HG03095 (cell line): ENCODE measurements at regions not wholly inside any gene's neighbourhood (a gene's known extent, or its start where the extent isn't known, plus 50 kb on each side); places are given as distances from the start of the nearest gene placed in this dataset.

Source experiments
- ATAC-seq: cut with Tn5 transposase; IDR thresholded peaks from one replicate; pipeline ENCODE4 v1.9.1; 2021; ENCODE audit warnings: moderate library complexity; ENCODE audit not compliant: unreplicated experiment

DNA sequence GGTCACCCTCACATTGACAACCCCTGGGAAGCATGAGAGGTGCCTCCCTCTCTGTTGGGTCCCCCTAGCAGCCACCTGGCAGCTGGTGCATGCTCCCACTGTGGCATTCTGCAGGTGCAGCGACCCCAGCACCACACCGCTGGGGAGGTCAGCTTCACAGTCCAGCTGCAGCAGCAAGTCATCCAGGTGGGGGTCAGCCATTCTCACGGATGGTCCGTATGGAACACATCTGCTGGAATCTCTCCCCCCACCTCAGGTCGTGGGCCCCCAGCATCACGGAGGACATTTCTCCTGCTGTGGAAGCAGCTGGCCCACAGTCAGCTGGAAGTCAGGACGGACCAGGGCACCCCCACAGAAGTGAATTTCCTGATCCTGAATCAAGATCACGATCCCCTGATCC lies 201.3 kb downstream of the COG6 start:
- ATAC-seq = no peak

DNA sequence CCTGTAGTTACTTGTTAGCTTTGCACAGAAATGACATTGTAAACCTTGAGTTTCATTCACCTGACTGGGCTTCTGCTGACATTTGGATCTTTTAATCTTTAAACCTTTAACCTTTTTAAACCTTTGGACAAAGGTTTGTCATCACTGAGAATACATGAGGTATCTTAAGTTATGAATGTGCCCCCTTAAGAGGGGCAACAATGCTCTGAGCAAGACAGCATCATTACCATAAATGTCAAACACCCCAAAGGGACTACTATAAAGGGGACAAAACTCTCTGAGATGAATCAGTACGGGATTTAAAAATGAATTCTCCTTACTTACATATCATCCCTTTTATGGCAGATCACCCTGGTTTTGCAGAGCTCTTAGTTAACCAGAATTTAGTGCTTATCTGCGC lies 203.3 kb downstream of the COG6 start:
- no peak for ATAC-seq

DNA sequence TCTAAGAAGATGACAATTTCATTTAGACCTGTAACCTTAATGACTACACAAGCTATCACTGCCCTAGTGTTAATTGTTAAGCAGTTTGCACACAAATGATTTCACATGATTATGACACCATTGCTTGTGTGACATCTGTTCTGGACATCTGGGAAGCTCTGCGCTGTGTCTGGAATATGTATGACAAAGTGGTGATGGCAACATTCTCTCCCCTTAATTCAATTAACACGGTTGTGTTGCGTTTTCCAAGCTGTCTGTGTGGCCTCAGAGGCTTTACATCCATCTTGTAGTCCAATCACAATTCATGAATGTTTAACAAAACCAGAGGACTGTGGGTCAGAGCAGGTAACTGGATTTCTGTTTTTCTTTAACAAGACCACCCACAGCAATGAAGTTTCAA lies 204.4 kb downstream of the COG6 start:
- no peak for ATAC-seq

DNA sequence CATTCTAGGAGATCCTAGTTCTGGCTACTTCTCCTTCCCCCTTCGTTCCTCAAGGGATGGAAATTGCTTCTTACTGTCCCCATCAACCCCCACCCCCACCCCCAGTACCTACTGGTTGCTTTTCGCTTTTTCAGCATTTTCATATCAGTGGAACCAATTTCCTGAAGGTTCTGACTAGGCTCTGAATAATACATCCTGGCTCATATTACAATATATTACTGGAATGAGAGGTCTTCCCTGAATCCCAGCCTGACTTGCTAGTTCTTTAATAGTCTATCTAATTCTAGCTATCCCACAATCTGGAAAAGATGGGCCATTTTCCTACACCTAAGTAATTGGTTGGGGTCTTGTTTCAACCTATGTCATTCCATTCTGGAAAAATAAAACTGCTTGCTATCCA lies 207.4 kb downstream of the COG6 start:
- no peak for ATAC-seq

DNA sequence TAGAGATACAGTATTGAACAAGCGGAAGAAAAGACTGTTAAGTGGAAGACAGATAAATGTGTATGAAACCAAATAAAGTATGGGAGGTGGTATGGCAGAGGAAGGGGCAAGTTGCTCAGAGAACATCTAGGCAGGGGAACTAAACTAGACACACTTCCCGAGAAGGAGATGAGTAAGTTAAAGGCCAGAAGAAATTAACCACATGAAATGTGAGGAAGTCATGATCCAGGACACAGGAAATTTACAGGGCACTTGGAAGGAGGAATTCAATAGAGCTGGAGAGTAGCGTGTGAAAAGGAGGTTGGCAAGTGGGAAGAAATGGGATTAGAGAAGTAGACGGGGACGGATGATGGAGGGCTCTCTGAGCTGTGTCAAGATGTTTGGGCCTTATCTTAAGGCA lies 208.8 kb downstream of the COG6 start:
- no peak for ATAC-seq

DNA sequence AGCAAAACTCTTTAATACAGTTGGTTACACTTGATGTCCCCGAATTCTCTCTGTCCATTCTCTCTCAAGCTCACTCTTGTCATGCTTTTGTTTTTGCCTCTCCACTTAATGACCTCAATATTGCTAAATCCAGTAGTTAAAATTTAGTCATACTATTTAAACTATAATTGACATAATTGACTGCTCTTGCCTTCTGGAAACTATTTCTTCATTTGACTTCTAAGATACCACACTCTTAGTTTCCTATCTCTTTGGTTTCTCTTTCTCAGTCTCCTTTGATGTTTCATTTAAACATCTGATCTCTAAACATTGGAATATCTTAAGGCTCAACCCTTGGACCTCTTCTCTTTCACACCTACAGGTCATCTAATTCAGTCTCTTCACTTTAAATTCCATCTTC lies 211.3 kb downstream of the COG6 start:
- ATAC-seq = no peak

DNA sequence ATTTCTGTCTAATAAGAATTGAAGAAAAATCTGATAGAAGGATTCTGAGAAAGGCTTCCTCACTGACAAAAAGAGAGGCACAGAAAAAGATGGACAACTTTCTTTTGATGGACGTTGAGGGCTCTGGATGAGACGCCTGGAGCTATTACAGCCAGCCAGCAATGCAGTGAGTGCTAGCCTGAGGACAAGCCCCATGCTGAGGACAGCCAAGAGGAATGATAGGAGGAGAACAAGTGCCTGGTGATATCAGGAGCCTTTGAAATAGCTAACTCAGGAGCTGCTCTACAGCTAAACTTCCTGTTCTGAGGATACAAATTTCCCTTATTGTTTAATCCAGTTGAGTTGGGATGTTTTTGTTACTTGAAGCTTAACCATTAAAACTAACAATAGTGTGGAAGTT lies 212.3 kb downstream of the COG6 start:
- no peak for ATAC-seq

DNA sequence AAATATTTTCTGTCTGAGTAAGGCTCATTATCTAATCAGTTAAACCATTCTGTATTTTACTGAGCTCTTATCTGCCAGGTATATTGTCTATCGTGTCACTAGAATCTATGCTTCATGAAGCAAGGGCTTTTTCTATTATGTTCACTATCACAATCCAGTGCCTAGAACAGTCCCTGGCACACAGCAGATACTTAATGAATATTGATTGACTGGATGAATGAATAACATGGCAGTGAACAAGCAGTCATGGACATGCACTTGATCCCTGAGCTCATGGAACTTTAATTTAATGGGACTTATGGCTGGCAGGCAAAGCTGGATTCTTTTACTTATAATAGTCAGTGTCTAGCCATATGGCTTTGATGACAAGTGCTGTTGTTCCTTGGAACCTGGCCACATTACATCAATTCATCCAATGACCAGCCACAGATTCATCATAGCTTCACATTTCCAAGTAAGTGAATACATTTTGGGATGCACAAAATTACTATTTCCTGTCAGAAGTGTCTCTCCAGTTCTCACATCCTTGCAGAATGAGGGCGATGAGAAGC lies 214.8 kb downstream of the COG6 start:
- ATAC-seq = no peak

DNA sequence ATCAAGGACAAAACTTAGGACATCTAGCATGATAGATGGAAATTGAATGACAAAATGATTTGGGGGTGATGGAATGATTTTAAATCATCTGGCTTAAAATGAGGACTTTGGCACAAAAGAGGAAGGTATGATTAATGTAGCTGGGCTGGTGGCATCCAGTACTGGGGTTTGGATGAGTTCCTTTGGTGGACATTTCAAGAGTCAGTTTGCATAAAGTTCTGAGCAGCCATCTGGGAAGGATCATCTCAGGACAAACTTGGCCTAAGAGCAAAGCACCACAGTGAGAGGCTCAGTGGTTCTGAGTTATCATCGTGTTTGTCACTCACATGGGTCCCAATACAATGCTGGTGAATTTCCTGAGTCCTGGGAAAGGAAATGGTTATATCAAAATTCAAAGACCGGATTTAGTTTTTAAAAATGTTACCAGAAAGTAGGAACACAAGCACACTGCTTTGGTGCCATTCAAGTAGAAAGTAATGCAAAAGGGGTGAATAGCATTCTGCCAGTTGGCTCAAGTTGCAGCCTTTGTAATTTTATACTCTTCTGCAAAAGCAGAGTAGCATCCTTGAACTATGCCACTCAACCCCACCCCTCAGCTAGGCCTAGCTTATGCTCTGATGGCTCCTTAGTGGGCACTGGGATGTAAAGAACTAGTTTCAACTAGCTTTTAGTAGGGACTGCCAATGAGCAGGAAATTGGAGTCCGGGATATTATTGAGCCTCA lies 219.0 kb downstream of the COG6 start:
- no peak for ATAC-seq

DNA sequence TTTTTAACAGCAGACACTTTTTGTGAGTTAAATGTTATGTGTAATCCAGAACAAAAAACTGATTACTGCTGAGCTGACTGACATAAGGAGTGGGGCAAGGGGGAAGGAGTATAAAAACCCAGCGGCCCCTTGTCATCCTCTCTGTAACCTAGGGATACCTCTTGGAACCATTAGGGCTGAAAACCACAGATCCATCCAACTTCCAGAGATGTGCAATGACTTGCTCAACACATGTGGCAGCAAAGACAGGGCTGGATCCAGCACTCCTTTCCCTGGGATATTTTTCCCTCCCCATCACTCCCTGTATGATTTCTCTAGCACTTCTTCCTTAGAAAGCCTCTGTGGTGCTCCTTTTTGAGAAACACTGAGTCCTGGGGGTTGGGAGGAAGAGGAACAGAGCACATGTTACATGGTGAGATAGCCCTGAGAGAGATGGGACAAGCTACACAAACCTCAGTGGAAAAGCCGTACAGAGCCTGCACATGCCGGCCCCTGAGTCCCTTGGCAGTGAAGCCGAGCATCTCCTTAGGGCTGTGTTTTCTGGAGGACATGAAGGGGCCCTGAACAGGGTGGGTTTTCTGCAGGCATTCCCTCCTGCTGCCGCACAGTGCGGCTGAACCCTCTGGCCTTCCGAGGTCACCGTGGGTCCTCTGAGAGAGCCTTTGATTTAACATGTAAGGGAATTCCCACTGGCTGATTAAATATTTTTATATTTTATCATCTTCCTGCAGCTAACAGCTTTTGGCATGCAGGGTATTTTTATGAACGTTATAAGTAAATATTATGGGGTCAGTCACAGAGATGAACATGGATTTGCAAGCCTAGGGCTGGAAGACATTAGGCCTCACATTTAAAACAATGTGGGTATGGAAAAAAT lies 219.9 kb downstream of the COG6 start:
- ATAC-seq = no peak

DNA sequence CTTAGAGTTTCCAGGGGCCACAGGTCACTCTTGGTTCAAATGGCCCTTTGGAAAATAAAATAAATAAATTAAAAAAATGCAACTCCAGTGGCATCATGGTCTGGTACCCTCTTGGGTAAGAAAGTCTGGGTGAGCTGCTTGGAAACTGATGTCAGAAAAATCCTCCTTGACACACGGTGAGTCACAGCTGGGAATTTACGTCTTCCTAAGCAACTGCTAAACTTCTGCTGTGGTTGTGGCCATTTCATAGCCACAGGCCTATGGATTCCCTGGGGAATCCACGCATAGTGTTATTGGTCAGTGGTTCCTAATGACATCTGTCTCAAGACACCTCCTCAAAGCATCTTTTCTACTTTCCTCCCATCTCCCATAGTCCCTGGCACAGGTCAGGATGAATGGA lies 220.8 kb downstream of the COG6 start:
- ATAC-seq = no peak

DNA sequence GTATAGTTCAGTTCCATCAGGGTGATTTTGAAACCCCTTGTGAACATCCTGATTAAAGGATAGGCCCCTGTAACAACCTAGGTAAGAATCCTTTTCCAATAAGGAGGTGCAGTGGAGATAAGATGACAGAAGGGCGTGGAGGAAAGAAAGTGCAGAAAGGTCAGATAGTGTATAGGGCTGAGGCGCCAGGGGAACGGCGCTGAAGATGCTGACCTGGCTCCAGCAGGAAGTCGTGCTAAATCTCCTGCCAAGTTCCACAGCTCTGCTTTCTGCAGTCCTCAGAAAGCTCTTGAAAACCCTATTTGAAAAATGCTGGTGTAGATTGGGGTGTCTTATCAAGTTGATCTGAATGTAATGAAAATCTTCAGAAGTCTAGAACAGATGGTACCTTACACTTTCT lies 221.7 kb downstream of the COG6 start:
- ATAC-seq = no peak

DNA sequence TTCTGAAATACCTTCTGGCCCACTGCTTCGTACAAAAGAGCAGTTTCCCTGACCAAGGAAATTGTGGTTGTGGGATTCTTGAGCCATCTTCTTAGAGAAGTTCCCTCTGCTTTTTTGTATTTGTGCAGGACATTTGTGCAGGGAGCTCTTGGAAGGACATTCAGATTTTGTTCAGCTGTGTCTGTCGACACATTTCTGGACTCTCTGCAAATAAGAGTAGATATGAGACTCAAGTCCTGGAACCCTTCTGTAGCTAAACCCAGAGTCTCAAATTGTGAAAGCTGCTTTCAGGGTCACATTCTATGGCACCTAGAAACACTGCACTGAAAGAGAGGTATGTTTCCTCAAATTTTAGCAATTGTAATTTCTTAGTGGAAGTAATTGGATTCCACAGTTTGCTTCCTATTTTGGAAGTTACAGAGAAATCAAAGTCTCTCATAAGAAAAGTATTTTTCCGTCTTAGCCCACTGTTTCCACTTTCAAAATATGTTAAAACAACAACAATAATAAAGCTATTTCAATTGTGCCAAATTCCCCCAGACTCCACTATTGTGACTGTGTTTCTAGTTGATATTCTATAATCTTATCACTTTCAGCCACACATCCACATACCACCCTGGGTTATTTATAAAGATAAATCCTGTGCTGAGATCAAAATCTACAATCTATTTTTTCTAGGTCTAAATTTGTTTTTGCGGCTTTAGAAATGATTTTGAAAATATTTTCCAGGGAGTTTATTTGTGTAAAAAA lies 224.0 kb downstream of the COG6 start:
- ATAC-seq = no peak

DNA sequence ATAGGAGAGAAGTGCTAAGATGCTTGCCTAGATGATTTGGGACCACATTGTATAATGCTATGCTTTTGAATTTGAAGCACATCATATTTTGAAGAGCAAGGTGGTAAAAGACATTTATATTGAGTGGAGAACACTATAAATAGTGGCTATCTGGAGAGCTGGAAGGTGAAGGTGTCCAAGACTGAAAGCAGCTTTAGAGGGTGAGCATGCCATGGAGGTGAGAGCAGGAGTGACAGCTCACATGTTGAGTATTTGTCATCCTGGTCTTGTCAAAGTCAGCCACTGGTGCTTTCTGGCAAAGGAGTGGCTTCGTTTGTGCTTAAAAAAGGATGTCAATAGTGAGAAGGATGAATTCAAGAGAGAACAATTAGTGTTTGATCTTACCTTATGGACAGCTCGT lies 225.9 kb downstream of the COG6 start:
- ATAC-seq = no peak

DNA sequence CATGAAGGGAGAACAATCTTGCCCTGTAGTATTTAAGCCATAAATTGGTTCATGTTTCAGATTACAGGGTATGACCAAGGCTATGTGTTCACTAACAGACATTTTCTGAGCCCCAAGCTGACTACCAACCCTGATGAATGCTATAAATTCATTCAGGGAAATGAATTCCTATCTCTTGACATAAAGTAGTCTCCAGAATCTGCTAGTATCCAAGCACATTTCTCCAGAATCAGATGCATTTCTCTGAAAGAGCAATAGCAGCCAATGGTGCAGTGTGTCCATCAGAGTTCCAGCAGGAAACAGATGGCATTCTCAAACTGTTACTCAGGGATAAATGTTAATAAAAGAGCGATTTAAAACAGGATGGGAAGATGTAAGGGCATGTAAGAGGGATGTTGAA lies 226.4 kb downstream of the COG6 start:
- no peak for ATAC-seq

DNA sequence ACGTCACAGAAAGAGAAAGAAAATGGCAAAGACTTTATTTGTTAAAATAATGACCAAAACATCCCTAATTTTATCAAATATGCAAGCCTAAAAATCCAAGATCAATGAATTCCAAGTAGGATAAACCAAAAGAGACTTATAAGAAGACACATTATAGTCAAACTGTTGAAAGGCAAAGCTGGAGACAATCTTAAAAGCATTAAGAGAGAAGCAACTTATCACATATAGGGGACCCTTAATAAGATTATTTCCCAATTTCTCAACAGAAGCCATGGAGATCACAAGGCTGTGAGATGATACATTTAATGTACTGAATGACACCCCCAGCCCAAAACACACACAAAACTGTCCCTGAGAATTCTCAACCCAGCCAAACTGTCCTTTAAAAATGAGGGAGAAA lies 228.7 kb downstream of the COG6 start:
- no peak for ATAC-seq

DNA sequence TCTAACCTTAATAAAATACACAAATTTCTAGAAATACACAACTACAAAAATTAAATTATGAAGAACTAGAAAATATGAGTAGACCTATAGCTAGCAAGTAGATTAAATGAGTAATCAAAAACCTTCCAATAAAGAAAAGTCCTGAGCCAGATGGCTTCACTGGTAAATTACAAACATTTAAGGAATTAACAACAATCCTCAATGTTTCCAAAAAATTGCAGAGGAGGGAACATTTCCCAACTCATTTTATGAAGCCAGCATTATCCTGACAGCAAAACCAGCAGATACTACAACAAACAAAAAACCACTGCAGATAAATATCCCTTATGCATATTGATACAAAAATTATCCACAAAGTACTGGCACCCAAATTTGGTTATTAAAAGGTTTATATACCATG lies 230.9 kb downstream of the COG6 start:
- ATAC-seq = no peak

DNA sequence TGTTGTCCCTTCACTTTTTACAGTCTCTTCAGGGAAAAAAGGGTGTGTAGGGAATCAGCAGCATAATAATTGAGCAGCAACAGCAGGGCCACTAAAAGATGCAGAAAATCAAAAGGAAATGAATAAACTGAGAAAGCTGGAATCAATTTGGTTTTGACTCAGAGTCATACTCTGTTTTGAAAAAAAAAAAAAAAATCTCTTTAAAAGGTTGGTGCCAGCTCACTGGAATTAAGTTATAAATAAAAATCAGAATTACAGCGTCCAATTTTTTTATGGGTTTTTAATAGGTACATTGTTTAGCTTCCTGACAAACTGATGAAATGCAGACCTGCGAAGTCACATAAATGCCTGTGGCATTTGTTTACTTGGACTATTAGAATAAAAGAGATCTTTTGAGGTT lies 231.9 kb downstream of the COG6 start:
- no peak for ATAC-seq

DNA sequence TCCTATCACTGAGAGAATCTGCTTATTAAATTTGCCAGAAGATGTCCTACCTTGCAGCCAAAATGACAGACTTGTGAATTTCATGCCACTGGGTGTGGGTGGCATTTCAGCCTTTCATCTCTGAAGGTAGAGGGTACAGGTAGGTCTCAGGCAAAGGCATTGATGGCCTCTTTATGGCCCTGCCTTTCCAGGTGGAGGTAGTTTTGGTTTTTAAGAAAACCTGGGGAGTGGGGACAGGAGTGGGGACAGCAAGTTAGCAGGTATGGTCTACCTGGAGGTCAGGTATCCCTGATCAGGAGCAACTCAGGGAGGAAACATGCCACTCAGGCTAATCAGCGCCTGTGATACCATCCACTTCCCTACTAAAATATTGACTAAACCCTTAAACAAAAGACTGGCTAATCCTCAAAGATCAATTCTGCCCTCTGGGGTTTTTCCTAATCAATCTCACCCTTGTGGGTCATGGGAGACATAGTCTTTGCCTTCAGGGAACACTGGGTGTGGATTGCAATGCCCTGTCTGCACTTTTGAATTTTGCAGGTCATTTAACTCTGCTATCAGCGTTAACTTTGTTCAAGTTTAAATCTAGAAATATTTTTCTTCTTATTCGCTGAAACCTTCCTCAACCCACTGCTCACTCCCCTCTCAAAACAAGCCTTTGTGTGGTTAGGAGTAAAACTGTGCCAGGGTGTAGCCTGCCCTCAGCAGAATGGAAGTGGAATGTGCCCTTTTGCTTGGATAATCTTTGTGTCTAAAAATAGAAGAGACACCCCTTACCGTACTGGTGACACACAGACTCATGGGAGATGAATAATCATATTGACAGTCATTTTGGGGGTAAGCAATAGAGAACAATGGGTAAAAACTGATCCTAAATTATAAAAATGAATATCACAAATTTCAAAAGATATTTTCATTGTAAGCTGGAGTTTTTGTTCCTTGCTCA lies 233.7 kb downstream of the COG6 start:
- ATAC-seq = no peak

DNA sequence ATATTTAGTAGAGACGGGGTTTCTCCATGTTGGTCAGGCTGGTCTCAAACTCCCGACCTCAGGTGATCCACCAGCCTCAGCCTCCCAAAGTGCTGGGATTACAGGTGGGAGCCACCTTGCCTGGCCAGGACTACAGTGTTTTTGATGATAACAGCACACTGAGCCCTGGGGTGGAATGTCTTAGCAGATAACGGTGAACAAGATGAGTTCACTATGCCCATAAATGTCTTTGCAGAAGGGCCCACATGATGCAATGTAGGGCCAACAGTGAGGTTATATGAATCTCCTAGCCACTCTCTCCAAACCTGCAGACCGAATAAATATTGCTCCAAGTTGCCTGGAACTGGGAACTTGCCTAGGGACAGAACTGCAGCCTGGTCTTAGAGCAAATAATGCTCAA lies 235.1 kb downstream of the COG6 start:
- ATAC-seq = no peak
